ENCODE measurements at regions not wholly inside any gene's neighbourhood (a gene's known extent, or its start where the extent isn't known, plus 50 kb on each side); places are given as distances from the start of the nearest gene placed in this dataset.
"Not testable (repeated sequence)": the region's sequence is repeated elsewhere in the genome, so short reads cannot be mapped to it uniquely, and the experiment has no call there.

GRCh38 chr2:110292807-110293206, 80.5 kb upstream of the MTLN start:
- TF ChIP-seq CTCF, POLR2A (IDR thresholded peaks at IDR 0.05): not testable (repeated sequence)

All from right lobe of liver (tissue), 4 donors.